Gastrocnemius medialis (tissue), 4 donors: ENCODE measurements at regions not wholly inside any gene's neighbourhood (a gene's known extent, or its start where the extent isn't known, plus 50 kb on each side); places are given as distances from the start of the nearest gene placed in this dataset.

Source experiments
- POLR2A ChIP-seq, 2 donors: fragments of 450-650 bp; IDR thresholded peaks; one replicate each; pipeline ENCODE4 v1.6.1; 2017; ENCODE audit warnings: antibody characterized with exemption in 2 of 2, mild to moderate bottlenecking in 2 of 2, moderate library complexity in 2 of 2
- TF ChIP-seq, protein P1 (sequence below), 5 experiments: fragments of 450-650 bp in 3 of 5; fragments of 200-600 bp in 2 of 5; sonication (generic) in 2 of 5; IDR thresholded peaks in 4 of 5; conservative IDR thresholded peaks in 1 of 5; 1 replicate in 4 of 5; 2 replicates in 1 of 5; pipeline ENCODE4 v1.5.1; 2016 to 2019; ENCODE audit warnings: antibody characterized with exemption in 5 of 5, mild to moderate bottlenecking in 3 of 5, moderate library complexity in 3 of 5

DNA sequence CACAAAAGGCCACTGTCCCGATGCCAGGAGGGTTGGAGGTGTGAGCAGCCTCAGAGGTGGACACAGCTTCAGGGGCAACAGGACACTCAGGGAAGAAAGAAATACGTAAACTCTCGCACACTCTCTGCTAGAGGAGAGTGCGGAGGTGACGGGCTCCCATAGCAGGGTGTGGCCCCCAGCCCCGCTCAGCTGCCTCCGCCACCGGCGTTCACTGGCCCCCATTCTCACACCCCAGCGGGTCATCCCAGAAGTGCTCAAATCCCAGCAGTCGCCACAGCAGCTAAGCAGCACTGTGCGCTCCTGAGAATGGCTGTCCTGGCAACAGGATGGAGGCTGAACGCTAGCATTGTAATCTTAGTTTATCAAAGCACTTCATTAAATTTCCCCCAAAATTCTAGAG is 315.6 kb upstream of the SALL3 start:
- TF ChIP-seq, protein P1, sequence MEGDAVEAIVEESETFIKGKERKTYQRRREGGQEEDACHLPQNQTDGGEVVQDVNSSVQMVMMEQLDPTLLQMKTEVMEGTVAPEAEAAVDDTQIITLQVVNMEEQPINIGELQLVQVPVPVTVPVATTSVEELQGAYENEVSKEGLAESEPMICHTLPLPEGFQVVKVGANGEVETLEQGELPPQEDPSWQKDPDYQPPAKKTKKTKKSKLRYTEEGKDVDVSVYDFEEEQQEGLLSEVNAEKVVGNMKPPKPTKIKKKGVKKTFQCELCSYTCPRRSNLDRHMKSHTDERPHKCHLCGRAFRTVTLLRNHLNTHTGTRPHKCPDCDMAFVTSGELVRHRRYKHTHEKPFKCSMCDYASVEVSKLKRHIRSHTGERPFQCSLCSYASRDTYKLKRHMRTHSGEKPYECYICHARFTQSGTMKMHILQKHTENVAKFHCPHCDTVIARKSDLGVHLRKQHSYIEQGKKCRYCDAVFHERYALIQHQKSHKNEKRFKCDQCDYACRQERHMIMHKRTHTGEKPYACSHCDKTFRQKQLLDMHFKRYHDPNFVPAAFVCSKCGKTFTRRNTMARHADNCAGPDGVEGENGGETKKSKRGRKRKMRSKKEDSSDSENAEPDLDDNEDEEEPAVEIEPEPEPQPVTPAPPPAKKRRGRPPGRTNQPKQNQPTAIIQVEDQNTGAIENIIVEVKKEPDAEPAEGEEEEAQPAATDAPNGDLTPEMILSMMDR (IDR thresholded peaks at IDR 0.05 in 4 of 5, conservative IDR thresholded peaks at IDR 0.05 in 1 of 5) = no peak
- no peak for TF ChIP-seq POLR2A (IDR thresholded peaks at IDR 0.05)
